ENCODE measurements at regions not wholly inside any gene's neighbourhood (a gene's known extent, or its start where the extent isn't known, plus 50 kb on each side); places are given as distances from the start of the nearest gene placed in this dataset.

- H3K27me3 ChIP-seq (ENCODE audit: control insufficient read depth in 3 of 3, insufficient read depth in 3 of 3, low read length in 2 of 3), result no peaks in the 10 kb centered on the region
- 77 to 95% methylated on average over 3 of the region's 3 CpGs for WGBS, 2 donors
- DNase-seq (no peak), ATAC-seq (ENCODE audit: insufficient read depth, low FRiP score) (no peak)
- no peak overlapping the region for H3K4me3 ChIP-seq
- H3K4me1 ChIP-seq (ENCODE audit: control insufficient read depth in 5 of 5, insufficient read depth in 5 of 5, low read length in 5 of 5), result no peaks in the 10 kb centered on the region
- no peak overlapping the region for H3K9ac ChIP-seq (ENCODE audit: insufficient read depth in 1 of 2, low read length in 2 of 2)
- no peak overlapping the region for H3K27ac ChIP-seq (ENCODE audit: low read depth in 1 of 2, low read length in 1 of 2)
- no peaks in the 10 kb centered on the region for H3K36me3 ChIP-seq (ENCODE audit: control insufficient read depth in 4 of 4, insufficient read depth in 4 of 4, low read length in 4 of 4)
- TF ChIP-seq CTCF (IDR thresholded peaks at IDR 0.05; ENCODE audit: control extremely low read depth, extremely low read depth), result no peak
- peaks cover 0 to 3% (median 0%) of the 10 kb centered on the region in 4 donors for H3K9me3 ChIP-seq (ENCODE audit: control insufficient read depth in 4 of 4, insufficient read depth in 3 of 4, low read length in 3 of 4)
Measured at GRCh38 chrX:4663085-4663484, 949.6 kb upstream of the PRKX start.

- peaks cover 0 to 3% (median 0%) of the 10 kb centered on the region in 4 donors for H3K9me3 ChIP-seq (ENCODE audit: control insufficient read depth in 4 of 4, insufficient read depth in 3 of 4, low read length in 3 of 4)
- H3K9ac ChIP-seq (ENCODE audit: insufficient read depth in 1 of 2, low read length in 2 of 2), result no peak overlapping the region
- H3K4me3 ChIP-seq, result no peak overlapping the region
- no peaks in the 10 kb centered on the region for H3K4me1 ChIP-seq (ENCODE audit: control insufficient read depth in 5 of 5, insufficient read depth in 5 of 5, low read length in 5 of 5)
- WGBS, 2 donors, result 85 to 89% methylated on average over 5 of the region's 5 CpGs
- TF ChIP-seq CTCF (IDR thresholded peaks at IDR 0.05; ENCODE audit: control extremely low read depth, extremely low read depth), result no peak
- no peaks in the 10 kb centered on the region for H3K36me3 ChIP-seq (ENCODE audit: control insufficient read depth in 4 of 4, insufficient read depth in 4 of 4, low read length in 4 of 4)
- ATAC-seq (ENCODE audit: insufficient read depth, low FRiP score) (no peak), DNase-seq (no peak)
- no peak overlapping the region for H3K27ac ChIP-seq (ENCODE audit: low read depth in 1 of 2, low read length in 1 of 2)
- H3K27me3 ChIP-seq (ENCODE audit: control insufficient read depth in 3 of 3, insufficient read depth in 3 of 3, low read length in 2 of 3), result no peaks in the 10 kb centered on the region
Measured at GRCh38 chrX:4661771-4662170, 948.3 kb upstream of the PRKX start.

GRCh38 chrX:4656419-4656818 is 943.0 kb upstream of the PRKX start:
- no peak for TF ChIP-seq CTCF (IDR thresholded peaks at IDR 0.05; ENCODE audit: control extremely low read depth, extremely low read depth)
- Histone ChIP-seq H3K27me3 (ENCODE audit: control insufficient read depth in 3 of 3, insufficient read depth in 3 of 3, low read length in 2 of 3) (no peaks in the 10 kb centered on the region), H3K4me3 (no peak overlapping the region), H3K9ac (ENCODE audit: insufficient read depth in 1 of 2, low read length in 2 of 2) (no peak overlapping the region), H3K27ac (ENCODE audit: low read depth in 1 of 2, low read length in 1 of 2) (no peak overlapping the region), H3K36me3 (ENCODE audit: control insufficient read depth in 4 of 4, insufficient read depth in 4 of 4, low read length in 4 of 4) (no peaks in the 10 kb centered on the region), H3K9me3 (ENCODE audit: control insufficient read depth in 4 of 4, insufficient read depth in 3 of 4, low read length in 3 of 4) (peaks cover 0 to 3% (median 0%) of the 10 kb centered on the region in 4 donors), H3K4me1 (ENCODE audit: control insufficient read depth in 5 of 5, insufficient read depth in 5 of 5, low read length in 5 of 5) (no peaks in the 10 kb centered on the region)
- DNase-seq (no peak), ATAC-seq (ENCODE audit: insufficient read depth, low FRiP score) (no peak)
- WGBS, 2 donors, result 72 to 73% methylated on average over 6 of the region's 6 CpGs

- 68 to 70% methylated on average over 4 of the region's 4 CpGs for WGBS, 2 donors
- no peak overlapping the region for H3K27ac ChIP-seq (ENCODE audit: low read depth in 1 of 2, low read length in 1 of 2)
- H3K27me3 ChIP-seq (ENCODE audit: control insufficient read depth in 3 of 3, insufficient read depth in 3 of 3, low read length in 2 of 3), result peaks cover 0 to 4% (median 0%) of the 10 kb centered on the region in 3 donors
- no peak overlapping the region for H3K4me3 ChIP-seq
- no peak overlapping the region for H3K9ac ChIP-seq (ENCODE audit: insufficient read depth in 1 of 2, low read length in 2 of 2)
- TF ChIP-seq CTCF (IDR thresholded peaks at IDR 0.05; ENCODE audit: control extremely low read depth, extremely low read depth), result no peak
- H3K36me3 ChIP-seq (ENCODE audit: control insufficient read depth in 4 of 4, insufficient read depth in 4 of 4, low read length in 4 of 4), result no peaks in the 10 kb centered on the region
- peaks cover 0 to 3% (median 0%) of the 10 kb centered on the region in 4 donors for H3K9me3 ChIP-seq (ENCODE audit: control insufficient read depth in 4 of 4, insufficient read depth in 3 of 4, low read length in 3 of 4)
- no peaks in the 10 kb centered on the region for H3K4me1 ChIP-seq (ENCODE audit: control insufficient read depth in 5 of 5, insufficient read depth in 5 of 5, low read length in 5 of 5)
- DNase-seq (peak in 1 of 3 donors; percentile 13), ATAC-seq (ENCODE audit: insufficient read depth, low FRiP score) (no peak)
Measured at GRCh38 chrX:4655743-4656142, 942.3 kb upstream of the PRKX start.

Measured in lung (tissue), 11 donors.